ENCODE measurements at regions not wholly inside any gene's neighbourhood (a gene's known extent, or its start where the extent isn't known, plus 50 kb on each side); places are given as distances from the start of the nearest gene placed in this dataset.
"Not testable (repeated sequence)": the region's sequence is repeated elsewhere in the genome, so short reads cannot be mapped to it uniquely, and the experiment has no call there.

DNA sequence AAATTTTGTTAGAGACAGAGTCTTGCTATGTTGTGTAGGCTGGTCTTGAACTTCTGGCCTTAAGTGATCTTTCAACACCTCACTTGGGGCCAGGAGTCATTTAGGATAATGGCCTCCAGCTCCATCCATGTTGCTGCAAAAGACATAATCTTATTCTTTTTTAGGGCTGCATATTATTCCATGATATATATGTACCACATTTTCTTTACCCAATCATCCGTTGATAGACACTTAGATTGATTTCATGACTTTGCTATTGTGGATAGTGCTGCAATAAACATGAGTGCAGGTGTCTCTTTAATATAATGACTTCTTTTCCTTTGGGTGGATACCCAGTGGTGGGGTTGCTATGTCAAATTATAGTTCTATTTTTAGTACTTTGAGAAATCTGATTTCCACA is 140.9 kb upstream of the LCORL start:
- H3K27ac ChIP-seq (ENCODE audit: low read depth, low read length): no peak overlapping the region
- no peak overlapping the region for H3K4me2 ChIP-seq (ENCODE audit: low read length)
- H2BK5ac ChIP-seq (ENCODE audit: low read depth, low read length, poor library complexity): no peak overlapping the region
- H2AFZ ChIP-seq (ENCODE audit: insufficient read depth, low read length, poor library complexity): no peak overlapping the region
- no peak for DNase-seq
- H3K36me3 ChIP-seq (ENCODE audit: control insufficient read depth in 1 of 2, insufficient read depth in 2 of 2, low read length in 2 of 2): no peaks in the 10 kb centered on the region
- no peak overlapping the region for H3K23ac ChIP-seq (ENCODE audit: low read length)
- no peaks in the 10 kb centered on the region for H3K79me2 ChIP-seq (ENCODE audit: control insufficient read depth, insufficient read depth, low read length, poor library complexity)
- H2BK120ac ChIP-seq (ENCODE audit: insufficient read depth, low read length, poor library complexity): no peak overlapping the region
- H3K4me3 ChIP-seq (ENCODE audit: low read depth, low read length): no peak overlapping the region
- H3K4me1 ChIP-seq (ENCODE audit: control insufficient read depth in 1 of 2, insufficient read depth in 2 of 2, low read length in 2 of 2): no peaks in the 10 kb centered on the region
- H2AK5ac ChIP-seq (ENCODE audit: low read length): no peak overlapping the region
- H3K27me3 ChIP-seq (ENCODE audit: insufficient read depth, low read length): no peaks in the 10 kb centered on the region
- no peak overlapping the region for H3K14ac ChIP-seq (ENCODE audit: low read length)
- H4K91ac ChIP-seq (ENCODE audit: low read depth, low read length): no peak overlapping the region
- H3K79me1 ChIP-seq (ENCODE audit: low read length): no peaks in the 10 kb centered on the region
- H4K8ac ChIP-seq (ENCODE audit: low read depth, low read length): no peak overlapping the region
- H4K12ac ChIP-seq (ENCODE audit: low read depth, low read length): no peak overlapping the region
- no peak overlapping the region for H3K4ac ChIP-seq (ENCODE audit: low read depth, low read length)
- peaks cover 3% of the 10 kb centered on the region for H3K9me3 ChIP-seq (ENCODE audit: insufficient read depth, low read depth, low read length)
- no peak overlapping the region for H3K9ac ChIP-seq (ENCODE audit: low read length)
- H2BK12ac ChIP-seq (ENCODE audit: low read length): no peak overlapping the region
- no CpG with 5 or more reads among the region's 1 CpG for WGBS (ENCODE audit: extremely low coverage, insufficient coverage, insufficient read length)
- H3K18ac ChIP-seq (ENCODE audit: low read length): no peak overlapping the region

DNA sequence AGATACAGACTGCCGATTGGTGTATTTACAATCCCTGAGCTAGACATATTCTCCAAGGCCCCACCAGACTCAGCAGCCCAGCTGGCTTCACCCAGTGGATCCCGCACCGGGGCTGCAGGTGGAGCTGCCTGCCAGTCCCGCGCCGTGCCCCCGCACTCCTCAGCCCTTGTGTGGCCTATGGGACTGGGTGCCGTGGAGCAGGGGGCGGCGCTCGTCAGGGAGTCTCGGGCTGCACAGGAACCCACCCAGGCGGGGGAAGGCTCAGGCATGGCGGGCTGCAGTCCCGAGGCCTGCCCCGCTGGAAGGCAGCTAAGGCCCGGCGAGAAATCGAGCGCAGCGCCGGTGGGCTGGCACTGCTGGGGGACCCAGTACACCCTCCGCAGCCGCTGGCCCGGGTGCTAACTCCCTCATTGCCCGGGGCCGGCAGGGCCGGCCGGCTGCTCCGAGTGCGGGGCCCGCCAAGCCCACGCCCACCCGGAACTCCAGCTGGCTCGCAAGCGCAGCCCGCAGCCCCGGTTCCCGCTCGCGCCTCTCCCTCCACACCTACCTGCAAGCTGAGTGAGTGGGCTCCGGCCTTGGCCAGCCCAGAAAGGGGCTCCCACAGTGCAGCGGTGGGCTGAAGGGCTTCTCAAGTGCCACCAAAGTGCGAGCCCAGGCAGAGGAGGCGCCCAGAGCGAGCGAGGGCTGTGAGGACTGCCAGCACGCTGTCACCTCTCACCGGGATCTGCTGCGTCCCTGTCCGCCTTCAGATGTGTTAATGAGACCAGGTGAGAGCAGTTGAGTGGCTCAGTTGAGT is 137.8 kb upstream of the LCORL start:
- not testable (repeated sequence) for H2AK5ac ChIP-seq (ENCODE audit: low read length); H2BK5ac ChIP-seq (ENCODE audit: low read depth, low read length, poor library complexity); H3K14ac ChIP-seq (ENCODE audit: low read length); H3K79me2 ChIP-seq (ENCODE audit: control insufficient read depth, insufficient read depth, low read length, poor library complexity); H3K9ac ChIP-seq (ENCODE audit: low read length); H3K27ac ChIP-seq (ENCODE audit: low read depth, low read length); H3K79me1 ChIP-seq (ENCODE audit: low read length); H3K9me3 ChIP-seq (ENCODE audit: insufficient read depth, low read depth, low read length); H2BK120ac ChIP-seq (ENCODE audit: insufficient read depth, low read length, poor library complexity); H3K4me1 ChIP-seq (ENCODE audit: control insufficient read depth in 1 of 2, insufficient read depth in 2 of 2, low read length in 2 of 2); H3K23ac ChIP-seq (ENCODE audit: low read length); H3K4me2 ChIP-seq (ENCODE audit: low read length); H3K4me3 ChIP-seq (ENCODE audit: low read depth, low read length); H3K4ac ChIP-seq (ENCODE audit: low read depth, low read length); H4K91ac ChIP-seq (ENCODE audit: low read depth, low read length); DNase-seq; H4K8ac ChIP-seq (ENCODE audit: low read depth, low read length); H3K18ac ChIP-seq (ENCODE audit: low read length); H2AFZ ChIP-seq (ENCODE audit: insufficient read depth, low read length, poor library complexity); H3K27me3 ChIP-seq (ENCODE audit: insufficient read depth, low read length); H3K36me3 ChIP-seq (ENCODE audit: control insufficient read depth in 1 of 2, insufficient read depth in 2 of 2, low read length in 2 of 2); H4K12ac ChIP-seq (ENCODE audit: low read depth, low read length); H2BK12ac ChIP-seq (ENCODE audit: low read length)
- WGBS (ENCODE audit: extremely low coverage, insufficient coverage, insufficient read length): no CpG with 5 or more reads among the region's 51 CpGs

DNA sequence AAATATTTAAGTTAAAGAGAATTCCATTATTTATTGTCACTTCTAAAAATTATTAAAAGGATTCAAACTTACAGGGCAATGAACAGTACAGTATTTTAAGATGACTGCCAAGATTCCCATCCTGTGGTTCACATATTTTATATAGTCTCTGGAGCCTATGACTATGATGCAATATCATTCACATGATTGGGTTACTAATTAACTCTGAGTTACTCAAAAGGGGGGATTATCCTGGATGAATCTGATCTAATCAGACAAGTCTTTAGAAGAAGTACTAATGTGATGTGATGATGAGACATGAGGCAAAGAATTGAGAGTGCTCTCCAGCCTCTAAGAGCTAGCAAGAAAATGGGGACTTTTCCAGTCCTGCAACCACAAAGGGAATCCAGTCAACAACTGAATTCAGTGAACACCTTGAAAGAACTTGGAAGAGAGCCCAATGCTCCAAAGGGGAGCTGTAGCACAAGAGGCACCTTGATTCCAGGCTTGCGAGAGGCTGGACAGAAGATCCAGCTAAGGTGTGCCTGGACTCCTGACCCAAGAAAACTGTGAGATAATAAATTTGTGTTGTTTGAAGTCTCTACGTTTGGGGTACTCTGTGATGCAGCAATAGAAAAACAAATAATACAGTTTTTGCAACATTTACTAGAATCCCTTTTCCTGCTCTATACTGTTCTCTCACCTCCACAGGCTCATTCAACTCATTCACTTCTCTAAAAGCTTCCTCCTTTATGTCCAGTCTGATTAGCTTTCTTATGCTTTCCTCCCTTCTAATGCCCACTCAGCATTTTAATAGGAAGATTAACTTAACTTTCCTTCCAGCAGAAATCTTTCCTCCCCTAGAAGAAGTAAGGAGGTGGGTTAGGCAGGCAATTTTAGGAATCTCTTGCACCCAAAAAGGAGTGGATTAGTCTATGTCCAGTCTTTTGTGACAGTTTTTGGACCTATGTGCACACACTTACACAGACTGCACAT is 133.8 kb upstream of the LCORL start:
- Histone ChIP-seq H3K9me3 (ENCODE audit: insufficient read depth, low read depth, low read length) (peaks cover 3% of the 10 kb centered on the region), H4K91ac (ENCODE audit: low read depth, low read length) (no peak overlapping the region), H3K27me3 (ENCODE audit: insufficient read depth, low read length) (no peaks in the 10 kb centered on the region), H3K9ac (ENCODE audit: low read length) (no peak overlapping the region), H3K14ac (ENCODE audit: low read length) (no peak overlapping the region), H3K18ac (ENCODE audit: low read length) (no peak overlapping the region), H3K27ac (ENCODE audit: low read depth, low read length) (no peak overlapping the region), H2AK5ac (ENCODE audit: low read length) (no peak overlapping the region), H3K79me1 (ENCODE audit: low read length) (no peaks in the 10 kb centered on the region), H3K36me3 (ENCODE audit: control insufficient read depth in 1 of 2, insufficient read depth in 2 of 2, low read length in 2 of 2) (no peaks in the 10 kb centered on the region), H3K4ac (ENCODE audit: low read depth, low read length) (no peak overlapping the region), H3K4me2 (ENCODE audit: low read length) (no peak overlapping the region), H2BK120ac (ENCODE audit: insufficient read depth, low read length, poor library complexity) (no peak overlapping the region), H3K23ac (ENCODE audit: low read length) (no peak overlapping the region), H4K8ac (ENCODE audit: low read depth, low read length) (no peak overlapping the region), H3K4me3 (ENCODE audit: low read depth, low read length) (no peak overlapping the region), H2BK12ac (ENCODE audit: low read length) (no peak overlapping the region), H4K12ac (ENCODE audit: low read depth, low read length) (no peak overlapping the region), H2AFZ (ENCODE audit: insufficient read depth, low read length, poor library complexity) (no peak overlapping the region), H2BK5ac (ENCODE audit: low read depth, low read length, poor library complexity) (no peak overlapping the region), H3K79me2 (ENCODE audit: control insufficient read depth, insufficient read depth, low read length, poor library complexity) (no peaks in the 10 kb centered on the region), H3K4me1 (ENCODE audit: control insufficient read depth in 1 of 2, insufficient read depth in 2 of 2, low read length in 2 of 2) (no peaks in the 10 kb centered on the region)
- no CpG with 5 or more reads among the region's 2 CpGs for WGBS (ENCODE audit: extremely low coverage, insufficient coverage, insufficient read length)
- no peak for DNase-seq

DNA sequence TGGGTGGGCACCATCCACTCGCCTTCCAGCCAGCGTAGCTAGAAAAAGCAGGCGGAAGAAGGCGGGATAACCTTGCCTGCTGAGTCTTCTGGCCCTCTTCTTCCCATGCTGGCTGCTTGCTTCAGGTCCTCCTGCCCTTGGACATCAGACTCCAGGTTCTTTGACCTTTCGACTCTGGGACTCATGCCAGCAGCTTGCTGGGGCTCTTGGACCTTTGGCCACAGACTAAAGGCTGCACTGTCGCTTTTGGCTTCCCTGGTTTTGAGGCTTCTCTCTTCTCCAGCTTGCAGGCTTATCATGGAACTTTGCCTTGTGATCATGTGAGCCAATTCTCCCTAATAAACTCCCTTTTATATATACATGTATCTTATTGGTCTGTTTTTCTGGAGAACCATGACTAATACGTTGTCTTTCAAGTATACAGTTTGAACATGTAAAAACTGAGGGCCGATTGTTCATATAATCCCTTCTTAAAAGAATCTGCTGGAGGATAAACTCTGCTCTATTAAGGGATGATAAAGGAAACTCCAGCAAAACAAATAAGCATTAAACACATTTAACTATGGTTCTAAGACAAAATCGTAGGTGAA is 116.6 kb upstream of the LCORL start:
- Histone ChIP-seq H3K27me3 (ENCODE audit: insufficient read depth, low read length) (no peaks in the 10 kb centered on the region), H4K8ac (ENCODE audit: low read depth, low read length) (no peak overlapping the region), H2BK120ac (ENCODE audit: insufficient read depth, low read length, poor library complexity) (no peak overlapping the region), H3K9me3 (ENCODE audit: insufficient read depth, low read depth, low read length) (peaks cover 2% of the 10 kb centered on the region), H3K27ac (ENCODE audit: low read depth, low read length) (no peak overlapping the region), H3K23ac (ENCODE audit: low read length) (no peak overlapping the region), H3K79me1 (ENCODE audit: low read length) (no peaks in the 10 kb centered on the region), H2AK5ac (ENCODE audit: low read length) (no peak overlapping the region), H3K9ac (ENCODE audit: low read length) (no peak overlapping the region), H2BK5ac (ENCODE audit: low read depth, low read length, poor library complexity) (no peak overlapping the region), H3K4me3 (ENCODE audit: low read depth, low read length) (no peak overlapping the region), H3K36me3 (ENCODE audit: control insufficient read depth in 1 of 2, insufficient read depth in 2 of 2, low read length in 2 of 2) (no peaks in the 10 kb centered on the region), H2AFZ (ENCODE audit: insufficient read depth, low read length, poor library complexity) (no peak overlapping the region), H3K4ac (ENCODE audit: low read depth, low read length) (no peak overlapping the region), H3K79me2 (ENCODE audit: control insufficient read depth, insufficient read depth, low read length, poor library complexity) (no peaks in the 10 kb centered on the region), H4K12ac (ENCODE audit: low read depth, low read length) (no peak overlapping the region), H3K4me1 (ENCODE audit: control insufficient read depth in 1 of 2, insufficient read depth in 2 of 2, low read length in 2 of 2) (no peaks in the 10 kb centered on the region), H3K18ac (ENCODE audit: low read length) (no peak overlapping the region), H3K14ac (ENCODE audit: low read length) (no peak overlapping the region), H3K4me2 (ENCODE audit: low read length) (no peak overlapping the region), H4K91ac (ENCODE audit: low read depth, low read length) (no peak overlapping the region), H2BK12ac (ENCODE audit: low read length) (no peak overlapping the region)
- DNase-seq: no peak
- WGBS (ENCODE audit: extremely low coverage, insufficient coverage, insufficient read length): no CpG with 5 or more reads among the region's 9 CpGs
